ENCODE measurements at regions not wholly inside any gene's neighbourhood (a gene's known extent, or its start where the extent isn't known, plus 50 kb on each side); places are given as distances from the start of the nearest gene placed in this dataset.

DNA sequence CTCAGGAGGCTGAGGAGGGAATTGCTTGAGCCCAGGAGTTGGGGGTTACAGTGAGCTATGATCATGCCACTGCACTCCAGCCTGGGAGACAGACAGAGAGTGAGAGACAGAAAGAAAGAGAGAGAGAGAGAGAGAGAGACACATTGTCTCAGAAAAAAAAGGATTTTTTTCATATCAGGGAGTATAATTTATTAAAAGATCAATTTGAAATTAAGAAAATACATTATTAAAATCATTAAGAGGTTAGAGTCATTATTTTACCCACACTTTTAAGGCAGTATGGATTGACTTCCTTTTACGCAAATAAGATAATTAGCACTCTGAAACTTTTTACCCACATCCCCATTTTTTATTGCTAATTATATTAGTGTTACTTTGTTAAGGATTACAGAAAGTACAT lies 804.3 kb downstream of the CDH11 start:
- no peak overlapping the region for H3K27ac ChIP-seq
- H3K9me3 ChIP-seq = no peaks in the 10 kb centered on the region
- intact Hi-C loops (cut with DNase I) = no loop called here
- no peaks in the 10 kb centered on the region for H3K36me3 ChIP-seq
- H3K27me3 ChIP-seq = no peaks in the 10 kb centered on the region
- no peaks in the 10 kb centered on the region for H3K4me1 ChIP-seq
- WGBS, 2 donors = 87 to 88% methylated on average over 1 of the region's 1 CpG
- TF ChIP-seq, protein P1, sequence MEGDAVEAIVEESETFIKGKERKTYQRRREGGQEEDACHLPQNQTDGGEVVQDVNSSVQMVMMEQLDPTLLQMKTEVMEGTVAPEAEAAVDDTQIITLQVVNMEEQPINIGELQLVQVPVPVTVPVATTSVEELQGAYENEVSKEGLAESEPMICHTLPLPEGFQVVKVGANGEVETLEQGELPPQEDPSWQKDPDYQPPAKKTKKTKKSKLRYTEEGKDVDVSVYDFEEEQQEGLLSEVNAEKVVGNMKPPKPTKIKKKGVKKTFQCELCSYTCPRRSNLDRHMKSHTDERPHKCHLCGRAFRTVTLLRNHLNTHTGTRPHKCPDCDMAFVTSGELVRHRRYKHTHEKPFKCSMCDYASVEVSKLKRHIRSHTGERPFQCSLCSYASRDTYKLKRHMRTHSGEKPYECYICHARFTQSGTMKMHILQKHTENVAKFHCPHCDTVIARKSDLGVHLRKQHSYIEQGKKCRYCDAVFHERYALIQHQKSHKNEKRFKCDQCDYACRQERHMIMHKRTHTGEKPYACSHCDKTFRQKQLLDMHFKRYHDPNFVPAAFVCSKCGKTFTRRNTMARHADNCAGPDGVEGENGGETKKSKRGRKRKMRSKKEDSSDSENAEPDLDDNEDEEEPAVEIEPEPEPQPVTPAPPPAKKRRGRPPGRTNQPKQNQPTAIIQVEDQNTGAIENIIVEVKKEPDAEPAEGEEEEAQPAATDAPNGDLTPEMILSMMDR (IDR thresholded peaks at IDR 0.05) = no peak
- TF ChIP-seq POLR2A (IDR thresholded peaks at IDR 0.05) = no peak
- no peak for DNase-seq
- H3K4me3 ChIP-seq (replicated peaks in 1 of 3) = no peak overlapping the region

DNA sequence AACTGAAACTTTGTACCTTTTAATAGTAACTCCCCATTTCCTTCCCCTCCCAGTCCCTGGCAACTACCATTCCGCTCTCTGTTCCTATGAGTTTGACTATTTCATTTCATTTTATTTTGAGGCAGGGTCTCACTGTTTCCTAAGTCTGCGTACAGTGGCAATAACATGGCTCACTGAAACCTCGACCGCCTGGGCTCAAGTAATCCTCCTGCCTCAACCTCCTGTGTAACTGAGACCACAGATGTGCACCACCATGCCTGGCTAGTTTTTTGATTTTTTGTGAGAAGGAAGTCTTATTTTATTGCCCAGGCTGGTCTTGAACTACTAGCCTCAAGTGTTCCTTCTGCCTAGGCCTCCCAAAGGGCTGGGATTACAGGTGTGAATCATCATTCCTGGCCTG lies 808.1 kb downstream of the CDH11 start:
- intact Hi-C loops (cut with DNase I) = no loop called here
- H3K27ac ChIP-seq = no peak overlapping the region
- 91 to 92% methylated on average over 4 of the region's 4 CpGs for WGBS, 2 donors

DNA sequence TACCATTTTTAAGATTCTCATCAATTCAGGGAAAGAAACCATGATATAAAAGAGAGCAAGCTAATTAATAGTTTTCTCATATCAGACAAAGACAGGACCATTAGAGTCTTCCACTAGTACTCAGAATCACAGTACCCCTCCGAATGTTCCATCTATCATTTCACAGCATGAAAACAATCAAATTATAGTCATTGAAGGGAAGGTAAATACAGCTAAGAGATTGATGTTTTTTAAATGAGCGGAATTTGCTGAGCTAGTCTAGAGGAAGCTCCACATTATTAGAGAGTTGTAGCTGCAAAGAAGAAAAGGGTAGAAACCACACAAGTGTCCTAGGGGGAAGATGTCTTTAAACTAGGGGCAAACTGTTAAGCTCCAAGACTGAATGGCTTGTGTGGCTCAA lies 808.9 kb downstream of the CDH11 start:
- no peaks in the 10 kb centered on the region for H3K4me1 ChIP-seq
- intact Hi-C loops (cut with DNase I) = no loop called here
- H3K9me3 ChIP-seq = no peaks in the 10 kb centered on the region
- H3K27ac ChIP-seq = no peak overlapping the region
- TF ChIP-seq, protein P1 (IDR thresholded peaks at IDR 0.05) = no peak
- no peak for TF ChIP-seq POLR2A (IDR thresholded peaks at IDR 0.05)
- no peak overlapping the region for H3K4me3 ChIP-seq (replicated peaks in 1 of 3)
- WGBS, 2 donors = 81 to 84% methylated on average over 2 of the region's 2 CpGs
- H3K36me3 ChIP-seq = no peaks in the 10 kb centered on the region
- no peaks in the 10 kb centered on the region for H3K27me3 ChIP-seq
- DNase-seq = no peak

More for the DNA sequence above, 808.1 kb downstream of the CDH11 start:
- no peaks in the 10 kb centered on the region for H3K36me3 ChIP-seq
- TF ChIP-seq, protein P1 (IDR thresholded peaks at IDR 0.05) = no peak
- no peak for TF ChIP-seq POLR2A (IDR thresholded peaks at IDR 0.05)
- H3K9me3 ChIP-seq = no peaks in the 10 kb centered on the region
- no peak overlapping the region for H3K4me3 ChIP-seq (replicated peaks in 1 of 3)
- no peaks in the 10 kb centered on the region for H3K4me1 ChIP-seq
- H3K27me3 ChIP-seq = no peaks in the 10 kb centered on the region
- DNase-seq = no peak

DNA sequence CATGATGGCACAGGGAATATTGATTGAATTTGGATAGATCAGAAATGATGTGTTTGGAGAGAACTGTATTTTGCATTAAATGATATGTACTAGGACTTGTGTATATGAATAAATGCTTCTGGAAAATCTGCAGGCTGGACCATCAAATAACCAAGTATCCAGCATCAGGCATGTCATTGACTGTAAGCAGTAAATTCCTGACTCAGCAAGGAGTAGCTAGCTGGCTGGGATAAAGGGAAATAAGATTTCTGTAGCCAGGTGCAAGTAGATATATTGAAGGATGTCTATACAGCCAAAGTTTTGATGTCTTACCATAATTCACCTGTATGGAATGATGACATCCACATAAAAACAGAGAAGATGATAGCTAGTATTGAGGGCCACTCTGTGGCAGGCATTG lies 809.6 kb downstream of the CDH11 start:
- Histone ChIP-seq H3K4me3 (replicated peaks in 1 of 3) (no peak overlapping the region), H3K36me3 (no peaks in the 10 kb centered on the region), H3K27me3 (no peaks in the 10 kb centered on the region), H3K9me3 (no peaks in the 10 kb centered on the region), H3K27ac (no peak overlapping the region), H3K4me1 (no peaks in the 10 kb centered on the region)
- intact Hi-C loops (cut with DNase I) = no loop called here
- no peak for DNase-seq
- TF ChIP-seq, protein P1 (IDR thresholded peaks at IDR 0.05) = no peak
- TF ChIP-seq POLR2A (IDR thresholded peaks at IDR 0.05) = no peak

DNA sequence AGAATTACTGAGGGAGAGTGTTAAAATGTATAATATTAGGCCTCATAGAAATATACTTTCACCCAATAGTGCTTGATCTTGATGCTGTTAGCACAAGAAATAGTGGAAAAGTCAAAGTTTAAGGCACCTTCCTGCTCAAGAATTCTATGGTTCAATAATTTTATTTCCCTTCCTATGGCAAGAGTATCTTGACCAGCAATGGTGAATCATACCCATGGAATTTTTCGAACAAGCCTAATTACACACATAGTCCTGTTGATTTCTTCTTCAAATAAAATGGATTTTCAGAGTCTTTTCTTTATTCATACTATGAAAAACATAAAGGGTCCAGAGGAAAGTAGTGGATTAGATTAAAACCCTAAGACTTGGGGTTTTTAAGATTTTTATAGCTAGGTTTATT lies 810.6 kb downstream of the CDH11 start:
- intact Hi-C loops (cut with DNase I) = no loop called here

More for the DNA sequence above, 810.6 kb downstream of the CDH11 start:
- Histone ChIP-seq H3K36me3 (no peaks in the 10 kb centered on the region), H3K9me3 (no peaks in the 10 kb centered on the region), H3K27ac (no peak overlapping the region), H3K4me3 (replicated peaks in 1 of 3) (no peak overlapping the region), H3K27me3 (no peaks in the 10 kb centered on the region), H3K4me1 (no peaks in the 10 kb centered on the region)
- TF ChIP-seq, protein P1 (IDR thresholded peaks at IDR 0.05) = no peak
- no peak for TF ChIP-seq POLR2A (IDR thresholded peaks at IDR 0.05)
- DNase-seq = no peak
- 80 to 92% methylated on average over 1 of the region's 1 CpG for WGBS, 2 donors

Measured in thyroid gland (tissue), 4 donors.